Brain microvascular endothelial cell (primary cell): ENCODE measurements at regions not wholly inside any gene's neighbourhood (a gene's known extent, or its start where the extent isn't known, plus 50 kb on each side); places are given as distances from the start of the nearest gene placed in this dataset.
A peak's percentile ranks its signal among the peaks of the same experiment; 100 is the strongest.

Experiments
- DNase-seq: peaks from one replicate; pipeline ENCODE4 v3.0.0-alpha.2; 2020
- H3K27ac ChIP-seq: fragments of 250-450 bp; sonication (Bioruptor Pico); 2 replicates; pipeline ENCODE4 v1.5.1; 2020; ENCODE audit warnings: mild to moderate bottlenecking, moderate library complexity
- H3K27me3 ChIP-seq: fragments of 250-450 bp; sonication (Bioruptor Pico); replicated peaks from 2 replicates; pipeline ENCODE4 v1.5.1; 2020; ENCODE audit warnings: mild to moderate bottlenecking
- H3K36me3 ChIP-seq: fragments of 250-450 bp; sonication (Bioruptor Pico); replicated peaks from 2 replicates; pipeline ENCODE4 v1.5.1; 2020; ENCODE audit warnings: mild to moderate bottlenecking
- H3K4me3 ChIP-seq: 2 replicates; pipeline ENCODE4 v1.5.1; 2011; ENCODE audit warnings: low read depth, mild to moderate bottlenecking, control low read depth, low read length, moderate library complexity
- in situ Hi-C: cut with HindIII; loops from 2 replicates; pipeline ENCODE4 v1.10.0; 2017; ENCODE audit warnings: low sequenced_read_pairs, low pct_ligation_motif_present
- TF ChIP-seq, protein P1 (sequence below): IDR thresholded peaks from 2 replicates; pipeline ENCODE4 v1.5.1; 2011; ENCODE audit warnings: low read depth, mild to moderate bottlenecking, moderate library complexity, low read length, control low read depth, inconsistent platforms; ENCODE audit errors: missing control alignments

DNA sequence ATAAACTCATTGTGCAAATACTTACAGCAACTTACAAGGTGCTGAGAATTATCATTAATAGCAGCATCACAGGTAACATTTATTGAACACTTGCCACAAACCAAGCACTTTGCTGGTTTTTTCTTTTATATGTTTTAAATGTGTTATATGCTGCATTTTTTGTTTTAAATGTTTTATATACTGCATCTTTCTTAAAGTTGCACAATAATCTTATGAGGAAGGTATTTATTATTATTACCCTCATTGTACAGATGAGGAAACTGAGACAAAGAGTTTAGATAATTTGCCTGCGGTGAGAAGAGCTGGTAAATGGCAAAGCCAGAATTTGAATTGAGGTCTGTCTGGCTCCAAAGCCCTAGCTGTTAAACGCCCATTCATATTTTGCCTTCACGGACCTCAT, 52.2 kb upstream of the RIOK3 start:
- Histone ChIP-seq H3K36me3 (peaks cover 2% of the 10 kb centered on the region), H3K4me3 (no peak overlapping the region), H3K27ac (no peak overlapping the region), H3K27me3 (no peaks in the 10 kb centered on the region)
- TF ChIP-seq, protein P1, sequence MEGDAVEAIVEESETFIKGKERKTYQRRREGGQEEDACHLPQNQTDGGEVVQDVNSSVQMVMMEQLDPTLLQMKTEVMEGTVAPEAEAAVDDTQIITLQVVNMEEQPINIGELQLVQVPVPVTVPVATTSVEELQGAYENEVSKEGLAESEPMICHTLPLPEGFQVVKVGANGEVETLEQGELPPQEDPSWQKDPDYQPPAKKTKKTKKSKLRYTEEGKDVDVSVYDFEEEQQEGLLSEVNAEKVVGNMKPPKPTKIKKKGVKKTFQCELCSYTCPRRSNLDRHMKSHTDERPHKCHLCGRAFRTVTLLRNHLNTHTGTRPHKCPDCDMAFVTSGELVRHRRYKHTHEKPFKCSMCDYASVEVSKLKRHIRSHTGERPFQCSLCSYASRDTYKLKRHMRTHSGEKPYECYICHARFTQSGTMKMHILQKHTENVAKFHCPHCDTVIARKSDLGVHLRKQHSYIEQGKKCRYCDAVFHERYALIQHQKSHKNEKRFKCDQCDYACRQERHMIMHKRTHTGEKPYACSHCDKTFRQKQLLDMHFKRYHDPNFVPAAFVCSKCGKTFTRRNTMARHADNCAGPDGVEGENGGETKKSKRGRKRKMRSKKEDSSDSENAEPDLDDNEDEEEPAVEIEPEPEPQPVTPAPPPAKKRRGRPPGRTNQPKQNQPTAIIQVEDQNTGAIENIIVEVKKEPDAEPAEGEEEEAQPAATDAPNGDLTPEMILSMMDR = no peak
- DNase-seq = no peak
- in situ Hi-C loops = no loop called here

DNA sequence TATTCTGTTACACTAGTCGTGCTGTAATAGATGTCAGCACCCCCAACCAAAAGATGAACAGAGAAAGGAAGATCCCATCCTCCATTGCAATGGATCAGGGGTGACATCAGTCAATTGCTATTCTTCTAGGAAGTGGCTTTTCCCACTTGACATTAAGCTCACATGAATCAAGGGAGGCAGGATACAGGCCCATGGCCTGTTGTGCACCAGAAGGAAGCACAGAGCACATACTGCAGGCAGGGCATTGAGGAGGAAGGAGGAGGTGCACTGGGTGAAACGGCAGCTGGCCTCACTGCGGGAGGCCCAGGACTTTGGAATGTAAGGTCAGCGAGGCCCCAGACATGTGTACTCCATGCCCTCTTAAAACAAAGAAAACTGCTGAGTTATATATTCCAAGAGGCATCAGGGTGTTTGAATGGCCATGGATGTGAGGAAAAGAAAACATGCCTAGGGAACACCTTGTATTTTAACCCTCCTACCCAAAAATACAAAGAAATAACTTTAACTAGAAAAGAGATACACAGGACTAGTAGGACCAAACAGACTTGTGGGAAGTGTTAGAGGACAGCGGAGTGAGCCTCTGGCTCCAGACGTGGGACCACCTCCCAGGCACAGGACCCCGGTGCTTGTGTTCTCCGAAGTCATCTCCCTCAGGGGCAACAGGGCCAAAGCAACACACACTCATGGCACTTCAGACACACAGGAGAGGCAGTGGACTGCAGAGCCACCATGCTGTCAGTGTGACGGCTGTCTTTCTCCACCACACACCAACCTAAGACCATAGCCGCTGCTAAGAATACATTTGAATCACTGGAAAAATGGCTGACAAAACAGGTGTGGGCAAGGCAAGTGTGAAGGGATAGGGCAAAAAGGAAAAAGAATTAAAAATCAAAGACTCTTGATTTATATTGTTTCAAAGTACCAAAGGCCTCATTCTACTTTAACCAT, 51.4 kb upstream of the RIOK3 start:
- DNase-seq = peak; percentile 56
- H3K27me3 ChIP-seq = no peaks in the 10 kb centered on the region
- peaks cover 2% of the 10 kb centered on the region for H3K36me3 ChIP-seq
- H3K4me3 ChIP-seq = no peak overlapping the region
- H3K27ac ChIP-seq = peak overlapping the region; percentile 62
- TF ChIP-seq, protein P1 = no peak
- in situ Hi-C loops = no loop called here
